Mesendoderm (in vitro differentiated cells): ENCODE measurements at regions not wholly inside any gene's neighbourhood (a gene's known extent, or its start where the extent isn't known, plus 50 kb on each side); places are given as distances from the start of the nearest gene placed in this dataset.

Experiments used
- DNase-seq: peaks from one replicate; pipeline ENCODE4 v3.0.0; 2013
- H2AK5ac ChIP-seq: 2 replicates; pipeline ENCODE4 v1.6.1; 2013; ENCODE audit warnings: low read length, inconsistent platforms
- H2BK120ac ChIP-seq: 2 replicates; pipeline ENCODE4 v1.6.1; 2013; ENCODE audit warnings: low read depth, mild to moderate bottlenecking, low read length, moderate library complexity, mixed read lengths
- H2BK15ac ChIP-seq: replicated peaks from 2 replicates; pipeline ENCODE4 v1.6.1; 2013; ENCODE audit warnings: low read depth, mild to moderate bottlenecking, moderate library complexity
- H2BK5ac ChIP-seq: 2 replicates; pipeline ENCODE4 v1.6.1; 2013; ENCODE audit warnings: low read length, inconsistent platforms
- H3K18ac ChIP-seq: 2 replicates; pipeline ENCODE4 v1.6.1; 2013; ENCODE audit warnings: mild to moderate bottlenecking, low read length, mixed read lengths
- H3K23ac ChIP-seq: one replicate; pipeline ENCODE4 v1.6.1; 2013; ENCODE audit warnings: low read length
- H3K27ac ChIP-seq: 2 replicates; pipeline ENCODE4 v1.5.1; 2013; ENCODE audit warnings: low read depth, mild to moderate bottlenecking, inconsistent platforms, low read length, moderate library complexity
- H3K27me3 ChIP-seq: 2 replicates; pipeline ENCODE4 v1.6.1; 2013; ENCODE audit warnings: low read length, control low read depth, mild to moderate bottlenecking, inconsistent platforms; ENCODE audit not compliant: insufficient read depth, poor library complexity
- H3K36me3 ChIP-seq: 2 replicates; pipeline ENCODE4 v1.6.1; 2013; ENCODE audit warnings: low read length, inconsistent platforms; ENCODE audit not compliant: control insufficient read depth, insufficient read depth
- H3K4ac ChIP-seq: one replicate; pipeline ENCODE4 v1.6.1; 2013; ENCODE audit warnings: low read depth, mild to moderate bottlenecking, low read length, moderate library complexity
- H3K4me1 ChIP-seq: 2 replicates; pipeline ENCODE4 v1.6.1; 2013; ENCODE audit warnings: low read depth, low read length, inconsistent platforms; ENCODE audit not compliant: control insufficient read depth
- H3K4me2 ChIP-seq: 2 replicates; pipeline ENCODE4 v1.6.1; 2013; ENCODE audit warnings: low read length
- H3K4me3 ChIP-seq: 2 replicates; pipeline ENCODE4 v1.5.1; 2013; ENCODE audit warnings: mild to moderate bottlenecking, low read length
- H3K56ac ChIP-seq: one replicate; pipeline ENCODE4 v1.6.1; 2013; ENCODE audit warnings: low read length
- H3K79me1 ChIP-seq: 2 replicates; pipeline ENCODE4 v1.6.1; 2013; ENCODE audit warnings: low read length, inconsistent platforms
- H3K79me2 ChIP-seq: 2 replicates; pipeline ENCODE4 v1.6.1; 2013; ENCODE audit warnings: mild to moderate bottlenecking, low read length; ENCODE audit not compliant: control insufficient read depth, insufficient read depth
- H3K9ac ChIP-seq: 2 replicates; pipeline ENCODE4 v1.6.1; 2013; ENCODE audit warnings: low read length, inconsistent platforms
- H4K5ac ChIP-seq: one replicate; pipeline ENCODE4 v1.6.1; 2013; ENCODE audit warnings: low read length
- H4K8ac ChIP-seq: one replicate; pipeline ENCODE4 v1.6.1; 2013; ENCODE audit warnings: low read depth, mild to moderate bottlenecking, control low read depth, low read length, moderate library complexity
- WGBS: extraction: QIAGEN DNeasy Blood & Tissue Kit; methylation state at CpG from one replicate; pipeline ENCODE4 v1.1.7; 2013; ENCODE audit warnings: low lambda C conversion rate, missing lambda C conversion rate; ENCODE audit not compliant: insufficient coverage; ENCODE audit errors: extremely low coverage; 5-methylcytosine and 5-hydroxymethylcytosine counted together

DNA sequence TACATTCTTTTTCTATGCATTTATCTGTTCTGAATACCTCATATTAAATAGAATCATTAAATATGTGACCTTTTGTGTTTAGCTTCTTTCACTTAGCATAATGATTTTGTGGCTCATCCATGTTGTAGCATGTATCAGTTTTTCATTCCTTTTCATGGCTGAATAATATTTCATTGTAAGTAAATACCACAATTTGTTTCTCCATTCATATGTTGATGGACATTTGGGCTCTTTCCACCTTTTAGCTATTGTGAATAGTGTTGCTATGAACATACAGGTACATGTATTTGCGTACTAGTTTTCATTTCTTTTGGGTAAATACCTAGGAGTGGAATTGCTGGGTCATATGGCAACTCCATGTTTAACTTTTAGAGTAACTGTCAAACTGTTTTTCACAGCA is 85.1 kb downstream of the GNL3L start:
- WGBS = no CpG with 5 or more reads among the region's 1 CpG
- H3K4ac ChIP-seq = no peak overlapping the region
- H4K5ac ChIP-seq = no peak overlapping the region
- no peaks in the 10 kb centered on the region for H3K36me3 ChIP-seq
- H3K79me2 ChIP-seq = no peaks in the 10 kb centered on the region
- no peak overlapping the region for H3K23ac ChIP-seq
- no peak overlapping the region for H3K4me3 ChIP-seq
- no peak overlapping the region for H2AK5ac ChIP-seq
- no peak overlapping the region for H3K18ac ChIP-seq
- no peak overlapping the region for H3K4me2 ChIP-seq
- H3K9ac ChIP-seq = no peak overlapping the region
- no peak overlapping the region for H4K8ac ChIP-seq
- no peaks in the 10 kb centered on the region for H3K4me1 ChIP-seq
- no peak overlapping the region for H2BK120ac ChIP-seq
- no peak overlapping the region for H3K56ac ChIP-seq
- no peaks in the 10 kb centered on the region for H3K79me1 ChIP-seq
- DNase-seq = no peak
- H3K27me3 ChIP-seq = no peaks in the 10 kb centered on the region
- no peak overlapping the region for H2BK15ac ChIP-seq
- H3K27ac ChIP-seq = no peak overlapping the region
- no peak overlapping the region for H2BK5ac ChIP-seq

- H3K4ac ChIP-seq = no peak overlapping the region
- H4K5ac ChIP-seq = no peak overlapping the region
- no peak overlapping the region for H3K4me2 ChIP-seq
- no peak overlapping the region for H2BK15ac ChIP-seq
- H2BK120ac ChIP-seq = no peak overlapping the region
- peak overlapping the region; percentile 67 for H3K56ac ChIP-seq
- no peaks in the 10 kb centered on the region for H3K79me1 ChIP-seq
- H3K36me3 ChIP-seq = no peaks in the 10 kb centered on the region
- H3K18ac ChIP-seq = peak overlapping the region; percentile 31
- no CpG with 5 or more reads among the region's 3 CpGs for WGBS
- no peaks in the 10 kb centered on the region for H3K27me3 ChIP-seq
- H3K9ac ChIP-seq = no peak overlapping the region
- peak overlapping the region; percentile 83 for H3K27ac ChIP-seq
- H3K79me2 ChIP-seq = no peaks in the 10 kb centered on the region
- no peak overlapping the region for H2AK5ac ChIP-seq
- peak; percentile 81 for DNase-seq
- H4K8ac ChIP-seq = no peak overlapping the region
- H3K4me3 ChIP-seq = no peak overlapping the region
- no peak overlapping the region for H3K23ac ChIP-seq
- no peak overlapping the region for H2BK5ac ChIP-seq
- H3K4me1 ChIP-seq = peaks cover 2% of the 10 kb centered on the region
Measured at GRCh38 chrX:54633641-54634040, 103.6 kb downstream of the GNL3L start.

- H2BK120ac ChIP-seq = no peak overlapping the region
- no peaks in the 10 kb centered on the region for H3K79me2 ChIP-seq
- H2AK5ac ChIP-seq = no peak overlapping the region
- no CpG with 5 or more reads among the region's 3 CpGs for WGBS
- DNase-seq = peak; percentile 20
- H4K5ac ChIP-seq = no peak overlapping the region
- no peak overlapping the region for H4K8ac ChIP-seq
- no peak overlapping the region for H3K4me3 ChIP-seq
- H3K79me1 ChIP-seq = no peaks in the 10 kb centered on the region
- no peak overlapping the region for H3K18ac ChIP-seq
- H3K9ac ChIP-seq = no peak overlapping the region
- peak overlapping the region; percentile 17 for H3K56ac ChIP-seq
- no peaks in the 10 kb centered on the region for H3K36me3 ChIP-seq
- H3K27ac ChIP-seq = no peak overlapping the region
- no peak overlapping the region for H3K4me2 ChIP-seq
- no peak overlapping the region for H3K4ac ChIP-seq
- no peak overlapping the region for H2BK5ac ChIP-seq
- H2BK15ac ChIP-seq = no peak overlapping the region
- no peaks in the 10 kb centered on the region for H3K4me1 ChIP-seq
- H3K23ac ChIP-seq = no peak overlapping the region
- no peaks in the 10 kb centered on the region for H3K27me3 ChIP-seq
Measured at GRCh38 chrX:54639018-54639345, 109.0 kb downstream of the GNL3L start.

- peak overlapping the region; percentile 76 for H3K27ac ChIP-seq
- peak overlapping the region; percentile 76 for H3K9ac ChIP-seq
- H3K56ac ChIP-seq = peak overlapping the region; percentile 86
- no peak overlapping the region for H3K23ac ChIP-seq
- no peak overlapping the region for H2BK15ac ChIP-seq
- peak; percentile 99 for DNase-seq
- H3K18ac ChIP-seq = peak overlapping the region; percentile 61
- no peaks in the 10 kb centered on the region for H3K4me1 ChIP-seq
- no peak overlapping the region for H2BK5ac ChIP-seq
- H2AK5ac ChIP-seq = no peak overlapping the region
- H2BK120ac ChIP-seq = no peak overlapping the region
- no peak overlapping the region for H4K5ac ChIP-seq
- H3K36me3 ChIP-seq = no peaks in the 10 kb centered on the region
- H3K79me2 ChIP-seq = no peaks in the 10 kb centered on the region
- H3K4me3 ChIP-seq = peak overlapping the region; percentile 41
- no CpG with 5 or more reads among the region's 47 CpGs for WGBS
- no peaks in the 10 kb centered on the region for H3K79me1 ChIP-seq
- H3K4ac ChIP-seq = peak overlapping the region; percentile 20
- H4K8ac ChIP-seq = no peak overlapping the region
- peak overlapping the region; percentile 19 for H3K4me2 ChIP-seq
- no peaks in the 10 kb centered on the region for H3K27me3 ChIP-seq
Measured at GRCh38 chrX:54639346-54640102, 109.5 kb downstream of the GNL3L start.

GRCh38 chrX:54640103-54640690 is 110.2 kb downstream of the GNL3L start:
- Histone ChIP-seq H4K5ac (no peak overlapping the region), H3K18ac (no peak overlapping the region), H2AK5ac (no peak overlapping the region), H3K4ac (no peak overlapping the region), H2BK15ac (no peak overlapping the region), H3K27ac (peak overlapping the region; percentile 81), H3K9ac (peak overlapping the region; percentile 59), H2BK5ac (no peak overlapping the region), H3K4me2 (no peak overlapping the region), H3K56ac (peak overlapping the region; percentile 76), H3K79me1 (no peaks in the 10 kb centered on the region), H4K8ac (no peak overlapping the region), H3K4me3 (no peak overlapping the region), H3K36me3 (no peaks in the 10 kb centered on the region), H3K4me1 (no peaks in the 10 kb centered on the region), H3K79me2 (no peaks in the 10 kb centered on the region), H2BK120ac (no peak overlapping the region), H3K23ac (no peak overlapping the region), H3K27me3 (no peaks in the 10 kb centered on the region)
- no CpG with 5 or more reads among the region's 6 CpGs for WGBS
- no peak for DNase-seq
